Glutamatergic neuron (in vitro differentiated cells): ENCODE measurements at regions not wholly inside any gene's neighbourhood (a gene's known extent, or its start where the extent isn't known, plus 50 kb on each side); places are given as distances from the start of the nearest gene placed in this dataset.
"Not testable (repeated sequence)": the region's sequence is repeated elsewhere in the genome, so short reads cannot be mapped to it uniquely, and the experiment has no call there.

ENCODE experiments used
- DNase-seq: peaks from one replicate; pipeline ENCODE4 v3.0.0; 2022
- H3K27ac Mint-ChIP-seq: one replicate; pipeline ENCODE4 v1.8.0; 2020; ENCODE audit warnings: mild to moderate bottlenecking, mixed read lengths, inconsistent platforms; ENCODE audit not compliant: unreplicated experiment
- H3K27me3 Mint-ChIP-seq: one replicate; pipeline ENCODE4 v1.8.0; 2020; ENCODE audit warnings: mild to moderate bottlenecking, moderate library complexity, mixed read lengths, inconsistent platforms; ENCODE audit not compliant: unreplicated experiment
- H3K36me3 Mint-ChIP-seq: one replicate; pipeline ENCODE4 v1.8.0; 2020; ENCODE audit warnings: mild to moderate bottlenecking, mixed read lengths, inconsistent platforms; ENCODE audit not compliant: unreplicated experiment
- H3K4me1 Mint-ChIP-seq: one replicate; pipeline ENCODE4 v1.8.0; 2020; ENCODE audit warnings: mild to moderate bottlenecking, low read depth, mixed read lengths, inconsistent platforms; ENCODE audit not compliant: unreplicated experiment
- H3K4me3 Mint-ChIP-seq: one replicate; pipeline ENCODE4 v1.8.0; 2020; ENCODE audit warnings: mild to moderate bottlenecking, mixed read lengths, inconsistent platforms; ENCODE audit not compliant: unreplicated experiment
- H3K9me3 Mint-ChIP-seq: one replicate; pipeline ENCODE4 v1.8.0; 2020; ENCODE audit warnings: mild to moderate bottlenecking, moderate library complexity, mixed read lengths, inconsistent platforms; ENCODE audit not compliant: unreplicated experiment
- CTCF ChIP-seq: fragments of 200-600 bp; sonication (generic); IDR thresholded peaks from one replicate; pipeline ENCODE4 v1.5.0; 2021; ENCODE audit not compliant: partially characterized antibody, unreplicated experiment

DNA sequence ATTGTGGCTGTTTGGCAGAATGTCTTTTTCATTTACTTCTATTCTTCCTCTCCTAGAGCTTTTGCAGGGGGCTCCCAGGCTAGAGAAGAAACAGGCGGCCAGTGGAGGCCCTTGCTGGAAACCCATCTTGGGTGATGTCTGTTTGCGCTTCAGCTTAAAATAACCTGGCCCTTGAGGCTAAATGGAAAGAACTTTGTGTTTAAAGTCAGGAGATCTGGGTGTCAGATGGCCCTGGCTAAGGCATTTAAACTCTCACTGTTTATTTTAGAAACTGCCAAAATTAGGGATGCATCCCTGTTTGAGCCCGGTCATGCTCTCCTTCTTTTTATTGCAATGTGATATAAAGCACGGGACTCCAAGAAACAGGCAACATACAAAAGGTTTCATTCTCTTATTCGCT is 118.4 kb upstream of the RMP24 start:
- H3K27ac Mint-ChIP-seq, result no peak overlapping the region
- no peak for TF ChIP-seq CTCF
- peaks cover 4% of the 10 kb centered on the region for H3K9me3 Mint-ChIP-seq
- H3K4me3 Mint-ChIP-seq, result no peak overlapping the region
- H3K4me1 Mint-ChIP-seq, result peaks cover 11% of the 10 kb centered on the region
- DNase-seq, result no peak
- no peaks in the 10 kb centered on the region for H3K27me3 Mint-ChIP-seq
- H3K36me3 Mint-ChIP-seq, result peaks cover 16% of the 10 kb centered on the region

DNA sequence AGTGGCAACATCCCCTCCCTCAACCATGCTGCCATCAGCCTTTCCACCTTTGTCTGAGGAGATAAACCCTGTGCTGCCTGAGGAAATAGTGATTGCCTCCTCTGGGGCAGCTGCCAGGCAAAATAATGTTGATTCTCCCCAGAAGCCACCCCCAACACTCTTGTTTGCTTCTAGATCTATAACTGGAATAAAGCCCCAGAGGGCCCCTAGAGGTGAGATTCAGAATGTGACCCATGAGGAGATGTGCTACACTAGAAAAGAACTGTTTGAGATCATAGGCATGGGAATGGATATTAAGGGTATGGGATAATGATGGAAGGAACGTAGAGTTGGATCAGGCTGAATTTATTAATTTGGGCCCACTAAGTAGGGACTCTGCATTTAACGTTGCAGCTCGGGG is 116.3 kb upstream of the RMP24 start:
- H3K36me3 Mint-ChIP-seq, result peaks cover 16% of the 10 kb centered on the region
- DNase-seq, result no peak
- no peak overlapping the region for H3K27ac Mint-ChIP-seq
- no peak for TF ChIP-seq CTCF
- H3K4me3 Mint-ChIP-seq, result no peak overlapping the region
- H3K27me3 Mint-ChIP-seq, result no peaks in the 10 kb centered on the region
- H3K9me3 Mint-ChIP-seq, result peaks cover 4% of the 10 kb centered on the region
- H3K4me1 Mint-ChIP-seq, result peaks cover 9% of the 10 kb centered on the region

GRCh38 chr18:35856721-35857120 is 115.8 kb upstream of the RMP24 start:
- H3K27ac Mint-ChIP-seq, DNase-seq, H3K4me1 Mint-ChIP-seq, H3K4me3 Mint-ChIP-seq, H3K27me3 Mint-ChIP-seq, H3K9me3 Mint-ChIP-seq: not testable (repeated sequence)
- peaks cover 16% of the 10 kb centered on the region for H3K36me3 Mint-ChIP-seq

DNA sequence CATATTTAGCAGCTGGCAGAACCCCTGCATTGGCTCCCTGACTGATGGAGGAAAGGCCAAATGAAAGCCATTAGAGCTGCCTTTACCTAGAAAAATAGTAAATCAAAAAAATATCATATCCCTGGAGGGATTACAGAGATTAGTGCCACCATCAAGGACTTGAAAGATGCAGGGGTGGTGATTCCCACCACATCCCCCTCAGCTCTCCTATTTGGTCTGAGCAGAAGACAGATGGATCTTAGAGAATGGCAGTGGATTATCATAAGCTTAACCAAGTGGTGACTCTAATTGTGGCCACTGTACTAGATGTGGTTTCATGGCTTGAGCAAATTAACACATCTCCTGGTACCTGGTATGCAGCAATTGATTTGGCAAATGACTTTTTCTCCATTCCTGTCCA is 114.9 kb upstream of the RMP24 start:
- H3K36me3 Mint-ChIP-seq, result peaks cover 16% of the 10 kb centered on the region
- not testable (repeated sequence) for H3K4me3 Mint-ChIP-seq, H3K27me3 Mint-ChIP-seq, H3K27ac Mint-ChIP-seq, DNase-seq, H3K9me3 Mint-ChIP-seq, H3K4me1 Mint-ChIP-seq

DNA sequence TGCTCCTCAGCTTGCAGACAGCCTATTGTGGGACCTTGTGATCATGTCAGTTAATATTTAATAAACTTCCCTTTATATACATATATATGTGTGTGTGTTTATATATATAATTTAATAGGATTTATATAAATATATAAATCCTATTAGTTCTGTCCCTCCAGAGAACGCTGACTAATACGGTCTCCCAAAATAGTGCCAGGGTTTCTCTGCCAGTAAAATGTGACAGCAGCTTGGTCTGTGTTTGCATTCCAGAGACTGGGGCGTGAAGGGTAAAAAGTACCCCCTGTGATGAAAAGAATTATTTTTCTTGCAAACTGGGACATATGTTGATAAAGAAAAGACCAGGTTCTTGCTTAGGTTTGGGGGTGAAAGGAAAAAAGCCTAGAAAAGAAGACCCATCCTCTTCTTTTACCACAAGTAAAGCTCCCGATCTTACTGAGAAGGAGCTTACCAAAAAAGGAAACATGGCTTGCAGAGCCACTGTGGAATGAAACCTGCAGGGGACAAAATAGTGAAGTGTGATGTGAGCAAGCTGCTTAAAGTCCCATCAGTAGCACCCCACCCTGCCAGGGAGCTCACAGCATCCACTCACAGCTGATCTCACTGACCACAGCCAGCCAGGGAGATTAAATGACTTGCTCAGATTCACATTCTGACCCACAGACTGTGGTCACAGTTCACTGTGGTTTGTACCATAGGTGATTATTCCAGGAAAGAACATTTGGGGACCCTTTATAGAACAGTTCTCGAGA is 110.9 kb upstream of the RMP24 start:
- H3K4me1 Mint-ChIP-seq, result peaks cover 5% of the 10 kb centered on the region
- no peaks in the 10 kb centered on the region for H3K27me3 Mint-ChIP-seq
- H3K9me3 Mint-ChIP-seq, result no peaks in the 10 kb centered on the region
- no peak for DNase-seq
- no peak overlapping the region for H3K4me3 Mint-ChIP-seq
- H3K27ac Mint-ChIP-seq, result no peak overlapping the region
- TF ChIP-seq CTCF, result no peak
- peaks cover 5% of the 10 kb centered on the region for H3K36me3 Mint-ChIP-seq

- Mint-ChIP-seq H3K27ac (no peak overlapping the region), H3K36me3 (peaks cover 4% of the 10 kb centered on the region), H3K4me3 (no peak overlapping the region), H3K4me1 (peaks cover 5% of the 10 kb centered on the region), H3K9me3 (no peaks in the 10 kb centered on the region), H3K27me3 (no peaks in the 10 kb centered on the region)
- no peak for TF ChIP-seq CTCF
- no peak for DNase-seq
Observed at GRCh38 chr18:35862119-35862640, 110.3 kb upstream of the RMP24 start.
